WTC11 (cell line): ENCODE measurements at regions not wholly inside any gene's neighbourhood (a gene's known extent, or its start where the extent isn't known, plus 50 kb on each side); places are given as distances from the start of the nearest gene placed in this dataset.

Experiments used
- ATAC-seq: fragments of 200-7000 bp; cut with Tn5 transposase; 2 replicates; pipeline ENCODE4 v1.10.0; 2021; ENCODE audit warnings: mild to moderate bottlenecking, moderate library complexity
- CTCF ChIA-PET: fragments of 300-600 bp; sonication (Branson Sonifier 250); formaldehyde crosslinking; loops from one replicate; lab custom pipeline; 2021; ENCODE audit warnings: antibody characterized with exemption; lab: Charles Lee
- POLR2A ChIA-PET: fragments of 350-600 bp; sonication (Branson Sonifier 250); formaldehyde crosslinking; loops from one replicate; lab custom pipeline; 2021; ENCODE audit warnings: antibody characterized with exemption; lab: Charles Lee
- DNase-seq: peaks from one replicate; pipeline ENCODE4 v3.0.0; 2021; ENCODE audit warnings: low spot score
- H3K27ac Mint-ChIP-seq: 2 replicates; pipeline ENCODE4 v1.8.0; 2021; ENCODE audit warnings: mixed read lengths
- H3K27me3 Mint-ChIP-seq: 2 replicates; pipeline ENCODE4 v1.8.0; 2021; ENCODE audit warnings: low read depth, mild to moderate bottlenecking, moderate library complexity, mixed read lengths
- H3K36me3 Mint-ChIP-seq: 2 replicates; pipeline ENCODE4 v1.8.0; 2021; ENCODE audit warnings: mixed read lengths
- H3K4me1 Mint-ChIP-seq: 2 replicates; pipeline ENCODE4 v1.8.0; 2022; ENCODE audit warnings: mixed read lengths
- H3K4me3 Mint-ChIP-seq: 2 replicates; pipeline ENCODE4 v1.8.0; 2021; ENCODE audit warnings: mild to moderate bottlenecking, moderate library complexity, mixed read lengths
- H3K9me3 Mint-ChIP-seq: 2 replicates; pipeline ENCODE4 v1.8.0; 2021; ENCODE audit warnings: mixed read lengths
- CBFB ChIP-seq: sonication (generic); formaldehyde crosslinking; IDR thresholded peaks from 2 replicates; pipeline ENCODE4 v1.8.1; 2022; ENCODE audit warnings: mild to moderate bottlenecking, low read depth, missing genetic modification reagents
- CREB1 ChIP-seq: sonication (generic); formaldehyde crosslinking; IDR thresholded peaks from 2 replicates; pipeline ENCODE4 v1.8.0; 2023; ENCODE audit warnings: mild to moderate bottlenecking, missing genetic modification reagents
- ERG ChIP-seq: fragments of 250-450 bp; sonication (Bioruptor Pico); IDR thresholded peaks from 2 replicates; pipeline ENCODE4 v1.8.0; 2021; ENCODE audit warnings: mild to moderate bottlenecking
- FOXK1 ChIP-seq: sonication (generic); formaldehyde crosslinking; IDR thresholded peaks from 2 replicates; pipeline ENCODE4 v1.8.0; 2022; ENCODE audit warnings: mild to moderate bottlenecking, moderate library complexity, missing genetic modification reagents
- FOXP1 ChIP-seq: sonication (generic); formaldehyde crosslinking; IDR thresholded peaks from 2 replicates; pipeline ENCODE4 v1.8.0; 2022; ENCODE audit warnings: missing genetic modification reagents, mild to moderate bottlenecking, moderate library complexity, borderline replicate concordance
- HMGXB4 ChIP-seq: sonication (generic); formaldehyde crosslinking; IDR thresholded peaks from 2 replicates; pipeline ENCODE4 v1.8.1; 2023; ENCODE audit warnings: mild to moderate bottlenecking, moderate library complexity, missing genetic modification reagents
- IRF2 ChIP-seq: sonication (generic); formaldehyde crosslinking; IDR thresholded peaks from 2 replicates; pipeline ENCODE4 v1.8.0; 2022; ENCODE audit warnings: low read depth, missing genetic modification reagents, borderline replicate concordance
- JAZF1 ChIP-seq: fragments of 250-450 bp; sonication (Bioruptor Pico); IDR thresholded peaks from 2 replicates; pipeline ENCODE4 v1.9.0; 2021; ENCODE audit warnings: moderate library complexity, mild to moderate bottlenecking, inconsistent platforms
- JUN ChIP-seq: sonication (generic); formaldehyde crosslinking; IDR thresholded peaks from 2 replicates; pipeline ENCODE4 v1.8.0; 2023; ENCODE audit warnings: mild to moderate bottlenecking, missing genetic modification reagents
- NFATC4 ChIP-seq: fragments of 250-450 bp; sonication (Bioruptor Pico); IDR thresholded peaks from 2 replicates; pipeline ENCODE4 v1.9.0; 2021; ENCODE audit warnings: mild to moderate bottlenecking
- NR2C2 ChIP-seq: sonication (generic); formaldehyde crosslinking; IDR thresholded peaks from 2 replicates; pipeline ENCODE4 v1.8.0; 2022; ENCODE audit warnings: mild to moderate bottlenecking, missing genetic modification reagents
- NR3C1 ChIP-seq: sonication (generic); formaldehyde crosslinking; conservative IDR thresholded peaks from 2 replicates; pipeline ENCODE4 v1.8.1; 2023; ENCODE audit warnings: low read depth, mild to moderate bottlenecking, missing genetic modification reagents
- SP1 ChIP-seq: sonication (generic); formaldehyde crosslinking; conservative IDR thresholded peaks from 2 replicates; pipeline ENCODE4 v1.8.1; 2022; ENCODE audit warnings: missing genetic modification reagents
- TEAD4 ChIP-seq: sonication (generic); formaldehyde crosslinking; IDR thresholded peaks from 2 replicates; pipeline ENCODE4 v1.8.0; 2022; ENCODE audit warnings: mild to moderate bottlenecking, missing genetic modification reagents
- ZBTB43 ChIP-seq: sonication (generic); formaldehyde crosslinking; IDR thresholded peaks from 2 replicates; pipeline ENCODE4 v1.8.1; 2023; ENCODE audit warnings: mild to moderate bottlenecking, missing genetic modification reagents
- ZNF219 ChIP-seq: sonication (generic); formaldehyde crosslinking; IDR thresholded peaks from 2 replicates; pipeline ENCODE4 v1.8.0; 2023; ENCODE audit warnings: missing genetic modification reagents, mild to moderate bottlenecking, borderline replicate concordance
- ZNF263 ChIP-seq: sonication (generic); formaldehyde crosslinking; IDR thresholded peaks from 2 replicates; pipeline ENCODE4 v1.8.1; 2022; ENCODE audit warnings: low read depth, mild to moderate bottlenecking, moderate library complexity, missing genetic modification reagents
- ZNF396 ChIP-seq: fragments of 250-450 bp; sonication (Bioruptor Pico); IDR thresholded peaks from 2 replicates; pipeline ENCODE4 v1.8.0; 2021; ENCODE audit warnings: mild to moderate bottlenecking, moderate library complexity, borderline replicate concordance
- ZNF512 ChIP-seq: sonication (generic); formaldehyde crosslinking; IDR thresholded peaks from 2 replicates; pipeline ENCODE4 v1.8.1; 2022; ENCODE audit warnings: missing genetic modification reagents, borderline replicate concordance
- TF ChIP-seq, protein P1 (sequence below): sonication (generic); formaldehyde crosslinking; IDR thresholded peaks from 2 replicates; pipeline ENCODE4 v1.8.1; 2023; ENCODE audit warnings: mild to moderate bottlenecking, missing genetic modification reagents, moderate library complexity
- TF ChIP-seq, protein P2 (sequence below): sonication (generic); formaldehyde crosslinking; IDR thresholded peaks from 2 replicates; pipeline ENCODE4 v1.8.1; 2022; ENCODE audit warnings: low read depth, mild to moderate bottlenecking, moderate library complexity, missing genetic modification reagents, borderline replicate concordance
- TF ChIP-seq, protein P3 (sequence below): sonication (generic); formaldehyde crosslinking; IDR thresholded peaks from 2 replicates; pipeline ENCODE4 v1.8.1; 2023; ENCODE audit warnings: mild to moderate bottlenecking, missing genetic modification reagents, borderline replicate concordance

GRCh38 chr13:80883545-80883944 lies 542.6 kb upstream of the SPRY2 start (continued):
- no peak for TF ChIP-seq IRF2 (CRISPR knock-in tag)
- no peak for TF ChIP-seq ERG (CRISPR knock-in tag)
- TF ChIP-seq, protein P1, sequence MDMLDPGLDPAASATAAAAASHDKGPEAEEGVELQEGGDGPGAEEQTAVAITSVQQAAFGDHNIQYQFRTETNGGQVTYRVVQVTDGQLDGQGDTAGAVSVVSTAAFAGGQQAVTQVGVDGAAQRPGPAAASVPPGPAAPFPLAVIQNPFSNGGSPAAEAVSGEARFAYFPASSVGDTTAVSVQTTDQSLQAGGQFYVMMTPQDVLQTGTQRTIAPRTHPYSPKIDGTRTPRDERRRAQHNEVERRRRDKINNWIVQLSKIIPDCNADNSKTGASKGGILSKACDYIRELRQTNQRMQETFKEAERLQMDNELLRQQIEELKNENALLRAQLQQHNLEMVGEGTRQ (CRISPR knock-in tag), result no peak
- TF ChIP-seq ZNF219 (CRISPR knock-in tag), result no peak
- TF ChIP-seq CBFB, result no peak
- no peak for TF ChIP-seq ZNF396
- no peak for TF ChIP-seq ZBTB43 (CRISPR knock-in tag)
- no peak for TF ChIP-seq FOXP1 (CRISPR knock-in tag)
- TF ChIP-seq CREB1 (CRISPR knock-in tag), result no peak
- no peak for TF ChIP-seq NR2C2 (CRISPR knock-in tag)
- TF ChIP-seq ZNF512 (CRISPR knock-in tag), result no peak
- no peak for TF ChIP-seq NFATC4 (CRISPR knock-in tag)
- TF ChIP-seq, protein P2, sequence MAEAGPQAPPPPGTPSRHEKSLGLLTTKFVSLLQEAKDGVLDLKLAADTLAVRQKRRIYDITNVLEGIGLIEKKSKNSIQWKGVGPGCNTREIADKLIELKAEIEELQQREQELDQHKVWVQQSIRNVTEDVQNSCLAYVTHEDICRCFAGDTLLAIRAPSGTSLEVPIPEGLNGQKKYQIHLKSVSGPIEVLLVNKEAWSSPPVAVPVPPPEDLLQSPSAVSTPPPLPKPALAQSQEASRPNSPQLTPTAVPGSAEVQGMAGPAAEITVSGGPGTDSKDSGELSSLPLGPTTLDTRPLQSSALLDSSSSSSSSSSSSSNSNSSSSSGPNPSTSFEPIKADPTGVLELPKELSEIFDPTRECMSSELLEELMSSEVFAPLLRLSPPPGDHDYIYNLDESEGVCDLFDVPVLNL (CRISPR knock-in tag), result no peak
- no peak for TF ChIP-seq SP1 (CRISPR knock-in tag)

DNA sequence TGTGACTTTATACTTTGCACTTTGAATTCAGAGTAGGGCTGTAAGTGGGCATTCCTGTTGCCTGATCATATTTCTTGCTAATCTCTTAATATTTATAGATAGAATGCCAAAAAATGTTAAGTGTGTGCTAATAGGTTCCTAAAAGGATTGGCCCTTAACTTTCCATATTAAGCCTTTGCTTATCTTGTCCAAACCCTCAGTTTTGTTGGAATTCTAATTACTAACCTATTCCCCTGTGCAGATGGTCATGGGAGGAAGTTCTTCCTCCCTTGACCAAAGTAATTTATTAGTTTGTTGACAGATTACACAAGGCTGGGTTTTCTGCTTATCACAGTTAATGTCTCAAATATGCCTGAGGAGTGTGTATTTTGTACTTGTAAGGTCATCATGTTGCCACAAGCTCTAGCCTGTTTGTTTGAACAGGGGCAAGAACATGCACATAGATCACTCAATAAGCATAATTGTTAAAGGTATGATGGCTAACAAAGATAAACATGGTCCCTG lies 541.1 kb upstream of the SPRY2 start:
- no peak overlapping the region for H3K4me3 Mint-ChIP-seq
- H3K36me3 Mint-ChIP-seq, result no peaks in the 10 kb centered on the region
- peaks cover 87% of the 10 kb centered on the region for H3K27me3 Mint-ChIP-seq
- H3K9me3 Mint-ChIP-seq, result no peaks in the 10 kb centered on the region
- ChIA-PET CTCF (no interaction called here), POLR2A (no interaction called here)
- no peak for ATAC-seq
- peaks cover 29% of the 10 kb centered on the region for H3K4me1 Mint-ChIP-seq
- no peak for DNase-seq
- no peak overlapping the region for H3K27ac Mint-ChIP-seq
- TF ChIP-seq TEAD4 (CRISPR knock-in tag) (no peak), NR3C1 (CRISPR knock-in tag) (no peak), FOXK1 (CRISPR knock-in tag) (no peak), NR2C2 (CRISPR knock-in tag) (no peak), JUN (CRISPR knock-in tag) (no peak), ZNF263 (CRISPR knock-in tag) (no peak), JAZF1 (CRISPR knock-in tag) (no peak), HMGXB4 (CRISPR knock-in tag) (no peak)
- TF ChIP-seq, protein P3, sequence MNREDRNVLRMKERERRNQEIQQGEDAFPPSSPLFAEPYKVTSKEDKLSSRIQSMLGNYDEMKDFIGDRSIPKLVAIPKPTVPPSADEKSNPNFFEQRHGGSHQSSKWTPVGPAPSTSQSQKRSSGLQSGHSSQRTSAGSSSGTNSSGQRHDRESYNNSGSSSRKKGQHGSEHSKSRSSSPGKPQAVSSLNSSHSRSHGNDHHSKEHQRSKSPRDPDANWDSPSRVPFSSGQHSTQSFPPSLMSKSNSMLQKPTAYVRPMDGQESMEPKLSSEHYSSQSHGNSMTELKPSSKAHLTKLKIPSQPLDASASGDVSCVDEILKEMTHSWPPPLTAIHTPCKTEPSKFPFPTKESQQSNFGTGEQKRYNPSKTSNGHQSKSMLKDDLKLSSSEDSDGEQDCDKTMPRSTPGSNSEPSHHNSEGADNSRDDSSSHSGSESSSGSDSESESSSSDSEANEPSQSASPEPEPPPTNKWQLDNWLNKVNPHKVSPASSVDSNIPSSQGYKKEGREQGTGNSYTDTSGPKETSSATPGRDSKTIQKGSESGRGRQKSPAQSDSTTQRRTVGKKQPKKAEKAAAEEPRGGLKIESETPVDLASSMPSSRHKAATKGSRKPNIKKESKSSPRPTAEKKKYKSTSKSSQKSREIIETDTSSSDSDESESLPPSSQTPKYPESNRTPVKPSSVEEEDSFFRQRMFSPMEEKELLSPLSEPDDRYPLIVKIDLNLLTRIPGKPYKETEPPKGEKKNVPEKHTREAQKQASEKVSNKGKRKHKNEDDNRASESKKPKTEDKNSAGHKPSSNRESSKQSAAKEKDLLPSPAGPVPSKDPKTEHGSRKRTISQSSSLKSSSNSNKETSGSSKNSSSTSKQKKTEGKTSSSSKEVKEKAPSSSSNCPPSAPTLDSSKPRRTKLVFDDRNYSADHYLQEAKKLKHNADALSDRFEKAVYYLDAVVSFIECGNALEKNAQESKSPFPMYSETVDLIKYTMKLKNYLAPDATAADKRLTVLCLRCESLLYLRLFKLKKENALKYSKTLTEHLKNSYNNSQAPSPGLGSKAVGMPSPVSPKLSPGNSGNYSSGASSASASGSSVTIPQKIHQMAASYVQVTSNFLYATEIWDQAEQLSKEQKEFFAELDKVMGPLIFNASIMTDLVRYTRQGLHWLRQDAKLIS (CRISPR knock-in tag), result no peak
